Hepatocyte (in vitro differentiated cells): ENCODE measurements at regions not wholly inside any gene's neighbourhood (a gene's known extent, or its start where the extent isn't known, plus 50 kb on each side); places are given as distances from the start of the nearest gene placed in this dataset.

Experiments used
- CTCF ChIP-seq: fragments of 200-600 bp; sonication (generic); IDR thresholded peaks from 2 replicates; pipeline ENCODE4 v1.5.1; 2016; ENCODE audit warnings: antibody characterized with exemption, mild to moderate bottlenecking; ENCODE audit not compliant: poor library complexity
- EZH2 ChIP-seq: fragments of 200-600 bp; sonication (generic); IDR thresholded peaks from 2 replicates; pipeline ENCODE4 v1.6.1; 2016; ENCODE audit warnings: antibody characterized with exemption, mild to moderate bottlenecking, borderline replicate concordance

GRCh38 chr5:103402851-103403250, 144.3 kb downstream of the MACIR start:
- no peak for TF ChIP-seq CTCF
- TF ChIP-seq EZH2 = no peak
